IMR-90 (cell line): ENCODE measurements at regions not wholly inside any gene's neighbourhood (a gene's known extent, or its start where the extent isn't known, plus 50 kb on each side); places are given as distances from the start of the nearest gene placed in this dataset.

ENCODE experiments used
- ATAC-seq: fragments of 200-7000 bp; cut with Tn5 transposase; 2 replicates; pipeline ENCODE4 v1.9.1; 2020; ENCODE audit warnings: low read depth, mild to moderate bottlenecking, moderate library complexity
- BruUV-seq: library from RNA; stranded (reverse); fragments of 400-500 nt; replicated peaks from 2 replicates; lab custom pipeline; 2021; lab: Mats Ljungman, UMichigan
- CTCF ChIA-PET: fragments of 300-600 bp; formaldehyde crosslinking; extraction: SDS; loops from one replicate; lab custom pipeline; 2021; ENCODE audit warnings: antibody characterized with exemption; lab: Yijun Ruan, JAX
- POLR2A ChIA-PET: fragments of 300-600 bp; sonication (Branson Sonifier 250); formaldehyde crosslinking; loops from one replicate; lab custom pipeline; 2022; ENCODE audit warnings: antibody characterized with exemption; ENCODE audit not compliant: unreplicated experiment; lab: Charles Lee
- DNase-seq: peaks from one replicate; pipeline ENCODE4 v3.0.0; 2013
- H2AFZ ChIP-seq: replicated peaks from 2 replicates; pipeline ENCODE3; 2013; ENCODE audit warnings: low read length, mild to moderate bottlenecking; ENCODE audit not compliant: poor library complexity
- H2AK5ac ChIP-seq: 2 replicates; pipeline ENCODE4 v1.6.1; 2013; ENCODE audit warnings: low read depth, low read length, inconsistent platforms
- H2AK9ac ChIP-seq: replicated peaks from 2 replicates; pipeline ENCODE3; 2013; ENCODE audit warnings: mild to moderate bottlenecking, low read depth, low read length, moderate library complexity; ENCODE audit not compliant: poor library complexity
- H2BK120ac ChIP-seq: 2 replicates; pipeline ENCODE4 v1.6.1; 2013; ENCODE audit warnings: low read depth, low read length, inconsistent platforms
- H2BK15ac ChIP-seq: 3 replicates; pipeline ENCODE4 v1.6.1; 2013; ENCODE audit warnings: low read depth, low read length, inconsistent platforms
- H2BK20ac ChIP-seq: 2 replicates; pipeline ENCODE4 v1.6.1; 2013; ENCODE audit warnings: low read depth, mild to moderate bottlenecking, inconsistent platforms, low read length, moderate library complexity
- H2BK5ac ChIP-seq: 2 replicates; pipeline ENCODE4 v1.6.1; 2013; ENCODE audit warnings: mild to moderate bottlenecking, low read depth, low read length, inconsistent platforms; ENCODE audit not compliant: poor library complexity, severe bottlenecking
- H3K14ac ChIP-seq: replicated peaks from 2 replicates; pipeline ENCODE4 v1.6.1; 2013; ENCODE audit warnings: low read depth, low read length, inconsistent platforms
- H3K18ac ChIP-seq: 2 replicates; pipeline ENCODE4 v1.6.1; 2013; ENCODE audit warnings: low read depth, low read length, control low read depth
- H3K23ac ChIP-seq: 2 replicates; pipeline ENCODE4 v1.6.1; 2013; ENCODE audit warnings: low read depth, low read length, inconsistent platforms
- H3K27ac ChIP-seq: 2 replicates; pipeline ENCODE4 v1.5.1; 2013; ENCODE audit warnings: mild to moderate bottlenecking, control low read depth, low read length; ENCODE audit not compliant: insufficient read depth
- H3K27me3 ChIP-seq: 2 replicates; pipeline ENCODE4 v1.6.1; 2013; ENCODE audit warnings: low read length; ENCODE audit not compliant: control insufficient read depth, insufficient read depth
- H3K36me3 ChIP-seq: 2 replicates; pipeline ENCODE4 v1.6.1; 2013; ENCODE audit warnings: low read length, mixed read lengths; ENCODE audit not compliant: control insufficient read depth, insufficient read depth
- H3K4ac ChIP-seq: 2 replicates; pipeline ENCODE4 v1.6.1; 2013; ENCODE audit warnings: low read depth, low read length, inconsistent platforms
- H3K4me1 ChIP-seq: 2 replicates; pipeline ENCODE4 v1.6.1; 2013; ENCODE audit warnings: low read length, mixed read lengths; ENCODE audit not compliant: control insufficient read depth, insufficient read depth
- H3K4me2 ChIP-seq: 2 replicates; pipeline ENCODE4 v1.6.1; 2013; ENCODE audit warnings: low read depth, mild to moderate bottlenecking, control low read depth, low read length, moderate library complexity
- H3K4me3 ChIP-seq: 2 replicates; pipeline ENCODE4 v1.5.1; 2013; ENCODE audit warnings: low read depth, mild to moderate bottlenecking, control low read depth, low read length, moderate library complexity; ENCODE audit not compliant: insufficient read depth
- H3K56ac ChIP-seq: 2 replicates; pipeline ENCODE4 v1.6.1; 2013; ENCODE audit warnings: low read length, inconsistent platforms; ENCODE audit not compliant: insufficient read depth; ENCODE audit errors: extremely low read depth
- H3K79me1 ChIP-seq, 2 experiments: 2 replicates each; pipeline ENCODE4 v1.6.1; 2013; ENCODE audit warnings: low read length in 2 of 2, inconsistent platforms in 1 of 2, low read depth in 1 of 2
- H3K9ac ChIP-seq: 2 replicates; pipeline ENCODE4 v1.6.1; 2013; ENCODE audit warnings: low read depth, low read length, control low read depth
- H3K9me1 ChIP-seq: 2 replicates; pipeline ENCODE4 v1.6.1; 2013; ENCODE audit warnings: low read length, inconsistent platforms; ENCODE audit not compliant: insufficient read depth
- H3K9me3 ChIP-seq: 2 replicates; pipeline ENCODE4 v1.6.1; 2013; ENCODE audit warnings: low read length; ENCODE audit not compliant: control insufficient read depth, insufficient read depth
- H4K20me1 ChIP-seq: 2 replicates; pipeline ENCODE4 v1.6.1; 2013; ENCODE audit warnings: low read length, inconsistent platforms; ENCODE audit not compliant: insufficient read depth
- H4K5ac ChIP-seq: 2 replicates; pipeline ENCODE4 v1.6.1; 2013; ENCODE audit warnings: mild to moderate bottlenecking, low read depth, low read length, control low read depth
- H4K8ac ChIP-seq, 2 experiments: 2 replicates each; pipeline ENCODE4 v1.6.1; 2013; ENCODE audit warnings: low read depth in 2 of 2, low read length in 2 of 2, control low read depth in 1 of 2, inconsistent platforms in 1 of 2
- H4K91ac ChIP-seq: 2 replicates; pipeline ENCODE4 v1.6.1; 2013; ENCODE audit warnings: low read depth, low read length, inconsistent platforms; ENCODE audit not compliant: insufficient read depth
- BHLHE40 ChIP-seq: fragments of 150-350 bp; IDR thresholded peaks from 2 replicates; pipeline ENCODE4 v1.6.1; 2016; ENCODE audit warnings: mild to moderate bottlenecking, low read depth, low read length
- CEBPB ChIP-seq: IDR thresholded peaks from 2 replicates; pipeline ENCODE4 v1.6.1; 2012; ENCODE audit warnings: low read depth, low read length, improper control_type of control experiment
- CHD1 ChIP-seq: IDR thresholded peaks from 2 replicates; pipeline ENCODE4 v1.6.1; 2012; ENCODE audit warnings: low read depth, low read length, improper control_type of control experiment
- CTCF ChIP-seq: conservative IDR thresholded peaks from 2 replicates; pipeline ENCODE4 v1.5.1; 2012; ENCODE audit warnings: mild to moderate bottlenecking, low read depth, low read length, improper control_type of control experiment
- ELK1 ChIP-seq: fragments of 150-350 bp; IDR thresholded peaks from 2 replicates; pipeline ENCODE4 v1.6.1; 2016; ENCODE audit warnings: low read depth, mild to moderate bottlenecking, low read length, moderate library complexity, borderline replicate concordance
- FOS ChIP-seq: fragments of 150-350 bp; IDR thresholded peaks from 2 replicates; pipeline ENCODE4 v1.6.1; 2016; ENCODE audit warnings: low read depth, low read length
- MAFK ChIP-seq: IDR thresholded peaks from 2 replicates; pipeline ENCODE4 v1.6.1; 2012; ENCODE audit warnings: low read depth, low read length, improper control_type of control experiment
- MAZ ChIP-seq: IDR thresholded peaks from 2 replicates; pipeline ENCODE4 v1.6.1; 2012; ENCODE audit warnings: low read depth, mild to moderate bottlenecking, low read length, improper control_type of control experiment, moderate library complexity, borderline replicate concordance
- MXI1 ChIP-seq: IDR thresholded peaks from 2 replicates; pipeline ENCODE4 v1.6.1; 2012; ENCODE audit warnings: low read depth, mild to moderate bottlenecking, low read length, moderate library complexity, borderline replicate concordance
- NFE2L2 ChIP-seq: fragments of 150-350 bp; IDR thresholded peaks from 2 replicates; pipeline ENCODE4 v1.6.1; 2016; ENCODE audit warnings: low read depth, mild to moderate bottlenecking, low read length
- POLR2A ChIP-seq: IDR thresholded peaks from 2 replicates; pipeline ENCODE4 v1.6.1; 2012; ENCODE audit warnings: mild to moderate bottlenecking, low read depth, low read length
- RAD21 ChIP-seq: IDR thresholded peaks from 2 replicates; pipeline ENCODE4 v1.6.1; 2012; ENCODE audit warnings: low read length, improper control_type of control experiment
- RCOR1 ChIP-seq: IDR thresholded peaks from 2 replicates; pipeline ENCODE4 v1.6.1; 2012; ENCODE audit warnings: mild to moderate bottlenecking, low read length, improper control_type of control experiment; ENCODE audit not compliant: insufficient replicate concordance
- RFX5 ChIP-seq: IDR thresholded peaks from 2 replicates; pipeline ENCODE4 v1.8.0; 2012; ENCODE audit warnings: low read depth, mild to moderate bottlenecking, low read length, moderate library complexity
- SMC3 ChIP-seq: fragments of 150-350 bp; IDR thresholded peaks from 2 replicates; pipeline ENCODE4 v1.6.1; 2016; ENCODE audit warnings: low read depth, mild to moderate bottlenecking, antibody characterized with exemption, low read length, moderate library complexity
- USF2 ChIP-seq: fragments of 150-350 bp; IDR thresholded peaks from 2 replicates; pipeline ENCODE4 v1.6.1; 2017; ENCODE audit warnings: mild to moderate bottlenecking, antibody characterized with exemption, low read length, low read depth
- WGBS, 2 experiments: methylation state at CpG; one replicate each; pipeline versions ENCODE4 v1.1.5 to v1.1.7; 2013; ENCODE audit warnings: missing lambda C conversion rate in 2 of 2; ENCODE audit not compliant: insufficient read length in 1 of 2; ENCODE audit errors: extremely low coverage in 2 of 2; 5-methylcytosine and 5-hydroxymethylcytosine counted together
- dilution Hi-C: fragments of 300-500 bp; cut with HindIII; formaldehyde crosslinking; loops from one replicate; pipeline ENCODE4 v1.14.3; 2018; ENCODE audit warnings: low sequenced_read_pairs; ENCODE audit not compliant: unreplicated experiment
- in situ Hi-C: fragments of 300-500 bp; cut with MboI; formaldehyde crosslinking; loops from 3 replicates; pipeline ENCODE4 v1.14.3; 2019; ENCODE audit warnings: low sequenced_read_pairs, inconsistent platforms, mixed read lengths
- intact Hi-C: fragments of 100-400 bp; cut with micrococcal nuclease; formaldehyde crosslinking; loops from 2 replicates; pipeline ENCODE4 v1.10.0; 2022

- H2AK9ac ChIP-seq = no peak overlapping the region
- no peak overlapping the region for H3K18ac ChIP-seq
- in situ Hi-C loops (no loop called here), dilution Hi-C loops (no loop called here), intact Hi-C loops (no loop called here)
- BruUV-seq = no TSS peak
- H3K9me3 ChIP-seq = no peaks in the 10 kb centered on the region
- no peak for TF ChIP-seq ELK1
- no peak for TF ChIP-seq FOS
- TF ChIP-seq MXI1 = no peak
- TF ChIP-seq USF2 = no peak
- no peak for TF ChIP-seq BHLHE40
- no peak for TF ChIP-seq CHD1
- TF ChIP-seq MAFK = no peak
- TF ChIP-seq RFX5 = no peak
- TF ChIP-seq CTCF = no peak
- no peak for TF ChIP-seq RAD21
- no peak for TF ChIP-seq NFE2L2
- no peak for TF ChIP-seq RCOR1
- no peak for TF ChIP-seq CEBPB
- TF ChIP-seq SMC3 = no peak
- TF ChIP-seq POLR2A = no peak
- TF ChIP-seq MAZ = no peak
- no peak overlapping the region for H4K8ac ChIP-seq
- no CpG with 5 or more reads among the region's 2 CpGs for WGBS, 2 experiments
- H4K5ac ChIP-seq = no peak overlapping the region
- H3K9me1 ChIP-seq = no peaks in the 10 kb centered on the region
- H2AFZ ChIP-seq = no peak overlapping the region
- no peak overlapping the region for H3K9ac ChIP-seq
- DNase-seq (no peak), ATAC-seq (no peak)
- no peak overlapping the region for H2BK120ac ChIP-seq
- no peak overlapping the region for H2BK15ac ChIP-seq
- POLR2A ChIA-PET = no interaction called here
- CTCF ChIA-PET = interaction anchor here (1.0 kb wide), 1 partner anchor 54 kb away, joined by 3 read pairs; no protein-coding TSS in a partner anchor
- H4K20me1 ChIP-seq = no peaks in the 10 kb centered on the region
- H3K27me3 ChIP-seq = no peaks in the 10 kb centered on the region
- H3K4me2 ChIP-seq = no peak overlapping the region
- no peak overlapping the region for H3K56ac ChIP-seq
- no peak overlapping the region for H3K14ac ChIP-seq
- H2AK5ac ChIP-seq = no peak overlapping the region
- H3K36me3 ChIP-seq = no peaks in the 10 kb centered on the region
- H3K79me1 ChIP-seq = no peaks in the 10 kb centered on the region
- H4K91ac ChIP-seq = no peak overlapping the region
- no peak overlapping the region for H3K27ac ChIP-seq
- H2BK5ac ChIP-seq = no peak overlapping the region
- H2BK20ac ChIP-seq = no peak overlapping the region
- no peaks in the 10 kb centered on the region for H3K4me1 ChIP-seq
- no peak overlapping the region for H3K4ac ChIP-seq
- H3K4me3 ChIP-seq = no peak overlapping the region
- no peak overlapping the region for H3K23ac ChIP-seq
Measured at GRCh38 chr12:91264178-91264577, 81.6 kb upstream of the DCN start.
